HUDEP-2 (cell line): ENCODE measurements at regions not wholly inside any gene's neighbourhood (a gene's known extent, or its start where the extent isn't known, plus 50 kb on each side); places are given as distances from the start of the nearest gene placed in this dataset.
"Not testable (repeated sequence)": the region's sequence is repeated elsewhere in the genome, so short reads cannot be mapped to it uniquely, and the experiment has no call there.

Experiments used
- DNase-seq, 76 experiments: peaks; one replicate each; lab custom pipeline; 2025; ENCODE audit not compliant: unreplicated experiment in 76 of 76; lab: John Stamatoyannopoulos, UW

GRCh38 chr5:97234380-97234779 lies 51.3 kb upstream of the RIOK2 start:
- DNase-seq: not testable (repeated sequence)

- no peak for DNase-seq
These were observed 59.3 kb upstream of the RIOK2 start for GRCh38 chr5:97242341-97242740.

- DNase-seq: no peak
These were observed 60.3 kb upstream of the RIOK2 start for GRCh38 chr5:97243353-97243752.

GRCh38 chr5:97245386-97245785 lies 62.3 kb upstream of the RIOK2 start:
- no peak for DNase-seq

- DNase-seq: no peak
These were observed 67.1 kb upstream of the RIOK2 start for GRCh38 chr5:97250113-97250512.

- DNase-seq: no peak
These were observed 83.0 kb upstream of the RIOK2 start for GRCh38 chr5:97266076-97266475.

- no peak for DNase-seq
These were observed 83.5 kb upstream of the RIOK2 start for GRCh38 chr5:97266576-97266975.

GRCh38 chr5:97267767-97268166 lies 84.7 kb upstream of the RIOK2 start:
- no peak for DNase-seq

GRCh38 chr5:97276474-97277120 lies 93.5 kb upstream of the RIOK2 start:
- DNase-seq: no peak

- DNase-seq: no peak
These were observed 98.2 kb upstream of the RIOK2 start for GRCh38 chr5:97281257-97281656.

- DNase-seq: peak in 32 of 76 experiments; percentile 0 to 65 (median 12)
These were observed 114.1 kb upstream of the RIOK2 start for GRCh38 chr5:97297063-97297703.

- DNase-seq: no peak
These were observed 114.7 kb upstream of the RIOK2 start for GRCh38 chr5:97297704-97298091.

GRCh38 chr5:97301181-97301580 lies 118.1 kb upstream of the RIOK2 start:
- not testable (repeated sequence) for DNase-seq

GRCh38 chr5:97338729-97339128 lies 155.7 kb upstream of the RIOK2 start:
- DNase-seq: no peak

- DNase-seq: no peak
These were observed 172.7 kb upstream of the RIOK2 start for GRCh38 chr5:97355775-97356174.

GRCh38 chr5:97363577-97363976 lies 180.5 kb upstream of the RIOK2 start:
- DNase-seq: no peak

- no peak for DNase-seq
These were observed 181.7 kb upstream of the RIOK2 start for GRCh38 chr5:97364731-97365130.

- no peak for DNase-seq
These were observed 182.3 kb upstream of the RIOK2 start for GRCh38 chr5:97365163-97365845.

- DNase-seq: no peak
These were observed 182.9 kb upstream of the RIOK2 start for GRCh38 chr5:97365918-97366317.

GRCh38 chr5:97375959-97376358 lies 192.9 kb upstream of the RIOK2 start:
- DNase-seq: no peak

GRCh38 chr5:97377582-97377981 lies 194.5 kb upstream of the RIOK2 start:
- DNase-seq: no peak

GRCh38 chr5:97383996-97384395 lies 200.9 kb upstream of the RIOK2 start:
- DNase-seq: no peak
